Osteocyte (in vitro differentiated cells): ENCODE measurements at regions not wholly inside any gene's neighbourhood (a gene's known extent, or its start where the extent isn't known, plus 50 kb on each side); places are given as distances from the start of the nearest gene placed in this dataset.

Experiments
- DNase-seq: peaks from one replicate; pipeline ENCODE4 v3.0.0; 2021; ENCODE audit warnings: mixed read lengths; ENCODE audit not compliant: unreplicated experiment; ENCODE audit errors: extremely low spot score
- H3K27ac Mint-ChIP-seq: one replicate; pipeline ENCODE4 v1.8.0; 2021; ENCODE audit warnings: mild to moderate bottlenecking, mixed read lengths; ENCODE audit not compliant: unreplicated experiment
- H3K27me3 Mint-ChIP-seq: one replicate; pipeline ENCODE4 v1.8.0; 2021; ENCODE audit warnings: mixed read lengths; ENCODE audit not compliant: unreplicated experiment
- H3K36me3 Mint-ChIP-seq: one replicate; pipeline ENCODE4 v1.8.0; 2021; ENCODE audit warnings: mixed read lengths; ENCODE audit not compliant: unreplicated experiment
- H3K4me1 Mint-ChIP-seq: one replicate; pipeline ENCODE4 v1.8.0; 2021; ENCODE audit warnings: mixed read lengths; ENCODE audit not compliant: unreplicated experiment
- H3K4me3 Mint-ChIP-seq: one replicate; pipeline ENCODE4 v1.8.0; 2021; ENCODE audit warnings: mild to moderate bottlenecking, moderate library complexity, mixed read lengths; ENCODE audit not compliant: unreplicated experiment
- H3K9me3 Mint-ChIP-seq: one replicate; pipeline ENCODE4 v1.8.0; 2021; ENCODE audit warnings: mixed read lengths; ENCODE audit not compliant: unreplicated experiment
- TF ChIP-seq, protein P1 (sequence below): fragments of 200-600 bp; sonication (generic); IDR thresholded peaks from 2 replicates; pipeline ENCODE4 v1.5.0; 2021; ENCODE audit warnings: antibody characterized with exemption, mild to moderate bottlenecking, moderate library complexity

DNA sequence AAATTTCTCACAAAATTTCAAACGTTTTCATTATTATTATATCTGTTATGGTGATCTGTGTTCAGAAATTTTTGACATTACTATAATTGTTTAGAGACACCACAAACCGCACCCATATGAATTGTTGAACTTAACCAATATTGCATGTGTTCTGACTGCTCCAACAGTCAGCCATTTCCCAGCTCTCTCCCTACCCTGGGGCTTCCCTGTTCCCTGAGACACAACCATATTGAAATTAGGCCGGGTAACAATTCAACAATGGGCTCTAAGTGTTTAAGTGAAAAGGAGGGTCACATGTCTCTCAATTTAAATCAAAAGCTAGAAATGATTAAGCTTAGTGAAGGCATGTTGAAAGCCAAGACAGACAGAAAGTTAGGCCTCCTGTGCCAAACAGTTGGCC is 424.0 kb downstream of the DSC3 start:
- Mint-ChIP-seq H3K4me1 (peaks cover 14% of the 10 kb centered on the region), H3K27me3 (no peaks in the 10 kb centered on the region), H3K36me3 (no peaks in the 10 kb centered on the region), H3K9me3 (no peaks in the 10 kb centered on the region), H3K4me3 (no peak overlapping the region), H3K27ac (no peak overlapping the region)
- no peak for DNase-seq
- TF ChIP-seq, protein P1, sequence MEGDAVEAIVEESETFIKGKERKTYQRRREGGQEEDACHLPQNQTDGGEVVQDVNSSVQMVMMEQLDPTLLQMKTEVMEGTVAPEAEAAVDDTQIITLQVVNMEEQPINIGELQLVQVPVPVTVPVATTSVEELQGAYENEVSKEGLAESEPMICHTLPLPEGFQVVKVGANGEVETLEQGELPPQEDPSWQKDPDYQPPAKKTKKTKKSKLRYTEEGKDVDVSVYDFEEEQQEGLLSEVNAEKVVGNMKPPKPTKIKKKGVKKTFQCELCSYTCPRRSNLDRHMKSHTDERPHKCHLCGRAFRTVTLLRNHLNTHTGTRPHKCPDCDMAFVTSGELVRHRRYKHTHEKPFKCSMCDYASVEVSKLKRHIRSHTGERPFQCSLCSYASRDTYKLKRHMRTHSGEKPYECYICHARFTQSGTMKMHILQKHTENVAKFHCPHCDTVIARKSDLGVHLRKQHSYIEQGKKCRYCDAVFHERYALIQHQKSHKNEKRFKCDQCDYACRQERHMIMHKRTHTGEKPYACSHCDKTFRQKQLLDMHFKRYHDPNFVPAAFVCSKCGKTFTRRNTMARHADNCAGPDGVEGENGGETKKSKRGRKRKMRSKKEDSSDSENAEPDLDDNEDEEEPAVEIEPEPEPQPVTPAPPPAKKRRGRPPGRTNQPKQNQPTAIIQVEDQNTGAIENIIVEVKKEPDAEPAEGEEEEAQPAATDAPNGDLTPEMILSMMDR = no peak

DNA sequence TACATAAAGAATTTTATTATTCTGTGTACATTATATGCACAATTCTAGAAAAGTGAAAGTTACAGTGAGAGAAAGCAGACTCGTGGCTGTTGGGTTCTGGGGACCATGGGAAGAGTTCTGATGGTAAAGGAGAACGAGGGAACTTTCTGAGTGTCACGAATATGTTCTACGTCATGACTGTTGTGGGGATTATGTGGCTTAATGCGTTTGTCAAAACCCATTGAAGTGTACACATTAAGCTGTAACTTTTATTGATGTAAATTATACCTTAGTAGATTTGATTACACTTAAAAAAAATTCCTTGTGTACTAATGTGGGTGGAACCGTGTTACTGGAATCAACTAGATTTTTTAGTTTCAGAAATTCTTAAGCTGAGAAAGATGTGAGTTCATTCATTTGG is 426.1 kb downstream of the DSC3 start:
- H3K36me3 Mint-ChIP-seq = no peaks in the 10 kb centered on the region
- H3K4me1 Mint-ChIP-seq = peaks cover 11% of the 10 kb centered on the region
- no peak for DNase-seq
- H3K27ac Mint-ChIP-seq = no peak overlapping the region
- TF ChIP-seq, protein P1 = no peak
- H3K9me3 Mint-ChIP-seq = no peaks in the 10 kb centered on the region
- no peak overlapping the region for H3K4me3 Mint-ChIP-seq
- peaks cover 2% of the 10 kb centered on the region for H3K27me3 Mint-ChIP-seq

DNA sequence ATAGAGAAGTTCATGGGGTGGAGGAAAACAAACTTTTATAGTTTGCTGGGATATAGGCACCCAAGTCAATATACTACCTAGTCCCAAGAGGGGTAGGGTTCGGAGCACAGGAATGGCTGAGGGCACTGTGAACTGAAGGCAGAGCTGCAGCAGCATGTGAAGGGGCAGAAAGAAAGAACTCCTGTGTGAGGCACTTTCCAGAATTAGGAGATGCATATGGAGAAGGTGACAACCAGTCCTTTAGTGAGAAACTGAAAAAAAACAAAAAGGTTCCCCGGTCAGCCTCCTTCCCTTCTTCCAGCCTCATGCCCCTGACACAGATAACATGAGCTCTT is 429.1 kb downstream of the DSC3 start:
- Mint-ChIP-seq H3K36me3 (no peaks in the 10 kb centered on the region), H3K4me3 (no peak overlapping the region), H3K27me3 (peaks cover 2% of the 10 kb centered on the region), H3K9me3 (no peaks in the 10 kb centered on the region), H3K4me1 (peaks cover 8% of the 10 kb centered on the region), H3K27ac (no peak overlapping the region)
- TF ChIP-seq, protein P1 = no peak
- no peak for DNase-seq

DNA sequence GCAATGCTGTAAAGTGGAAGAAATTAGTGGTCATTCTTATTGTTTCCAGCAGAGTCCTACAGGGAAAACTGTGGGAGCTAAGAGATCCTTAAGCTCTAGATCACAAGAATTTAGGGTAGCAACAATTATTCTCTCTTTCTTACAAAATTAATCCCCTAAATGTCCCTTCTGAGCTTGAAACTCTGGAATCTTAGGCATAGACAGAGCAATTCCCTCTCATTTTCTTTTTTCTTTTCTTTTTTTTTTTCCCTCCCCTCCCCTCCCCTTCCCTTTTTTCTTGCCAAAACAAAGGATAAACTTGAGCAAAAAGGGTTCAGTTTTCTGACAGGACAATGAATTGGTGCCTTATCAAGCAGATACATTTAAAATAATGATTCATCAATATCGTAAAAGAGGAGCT is 441.0 kb downstream of the DSC3 start:
- peaks cover 6% of the 10 kb centered on the region for H3K27me3 Mint-ChIP-seq
- H3K27ac Mint-ChIP-seq = no peak overlapping the region
- DNase-seq = no peak
- TF ChIP-seq, protein P1 = no peak
- H3K4me3 Mint-ChIP-seq = no peak overlapping the region
- H3K4me1 Mint-ChIP-seq = peaks cover 3% of the 10 kb centered on the region
- H3K36me3 Mint-ChIP-seq = no peaks in the 10 kb centered on the region
- H3K9me3 Mint-ChIP-seq = peaks cover 5% of the 10 kb centered on the region

DNA sequence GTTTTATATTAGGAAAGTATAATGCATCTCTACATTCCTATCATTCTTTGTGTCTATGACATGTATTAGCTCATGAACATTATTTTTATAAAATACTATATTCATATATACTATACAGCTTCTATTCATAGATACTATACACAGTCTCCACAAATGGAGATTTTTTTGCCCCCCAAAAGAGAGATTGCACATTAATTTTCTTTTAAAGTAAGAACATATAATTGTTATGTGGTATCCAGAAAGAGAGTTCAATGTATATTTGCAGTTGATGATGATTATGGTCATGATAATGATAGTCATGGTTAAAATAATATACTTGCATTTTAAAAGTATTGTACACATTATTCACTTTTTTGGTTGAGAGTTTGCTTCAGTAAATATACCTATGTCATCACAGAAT is 445.3 kb downstream of the DSC3 start:
- Mint-ChIP-seq H3K9me3 (no peaks in the 10 kb centered on the region), H3K36me3 (no peaks in the 10 kb centered on the region), H3K27ac (no peak overlapping the region), H3K27me3 (peaks cover 2% of the 10 kb centered on the region), H3K4me1 (peaks cover 8% of the 10 kb centered on the region), H3K4me3 (no peak overlapping the region)
- DNase-seq = no peak
- TF ChIP-seq, protein P1 = no peak
